WERI-Rb-1 (cell line): ENCODE measurements at regions not wholly inside any gene's neighbourhood (a gene's known extent, or its start where the extent isn't known, plus 50 kb on each side); places are given as distances from the start of the nearest gene placed in this dataset.

Experiments
- DNase-seq: peaks from one replicate; pipeline ENCODE4 v3.0.0-alpha.2; 2020
- H3K27ac ChIP-seq: fragments of 250-450 bp; sonication (Bioruptor Pico); 2 replicates; pipeline ENCODE4 v1.5.1; 2020; ENCODE audit warnings: mild to moderate bottlenecking, moderate library complexity
- H3K27me3 ChIP-seq: fragments of 250-450 bp; sonication (Bioruptor Pico); 2 replicates; pipeline ENCODE4 v1.5.1; 2021; ENCODE audit warnings: mild to moderate bottlenecking, low read depth, moderate library complexity; ENCODE audit not compliant: insufficient read depth, severe bottlenecking
- H3K36me3 ChIP-seq: fragments of 250-450 bp; sonication (Bioruptor Pico); 2 replicates; pipeline ENCODE4 v1.5.1; 2020; ENCODE audit warnings: mild to moderate bottlenecking, moderate library complexity
- H3K4me3 ChIP-seq: 2 replicates; pipeline ENCODE4 v1.5.1; 2011; ENCODE audit warnings: low read depth, mild to moderate bottlenecking, control low read depth, low read length
- H3K9me3 ChIP-seq: fragments of 250-450 bp; sonication (Bioruptor Pico); 2 replicates; pipeline ENCODE4 v1.5.1; 2021; ENCODE audit warnings: mild to moderate bottlenecking, moderate library complexity; ENCODE audit not compliant: severe bottlenecking
- CTCF ChIP-seq: IDR thresholded peaks from 2 replicates; pipeline ENCODE4 v1.5.1; 2011; ENCODE audit warnings: low read depth, mild to moderate bottlenecking, control low read depth, inconsistent platforms, low read length

- Histone ChIP-seq H3K27ac (no peak overlapping the region), H3K4me3 (no peak overlapping the region), H3K9me3 (no peaks in the 10 kb centered on the region), H3K27me3 (no peaks in the 10 kb centered on the region), H3K36me3 (no peaks in the 10 kb centered on the region)
- DNase-seq = no peak
- no peak for TF ChIP-seq CTCF
Observed at GRCh38 chr5:107778647-107779046, 107.9 kb upstream of the EFNA5 start.

GRCh38 chr5:107776922-107777740 lies 106.4 kb upstream of the EFNA5 start:
- no peak overlapping the region for H3K4me3 ChIP-seq
- no peaks in the 10 kb centered on the region for H3K36me3 ChIP-seq
- H3K27ac ChIP-seq = no peak overlapping the region
- H3K9me3 ChIP-seq = no peaks in the 10 kb centered on the region
- no peak for TF ChIP-seq CTCF
- DNase-seq = no peak
- H3K27me3 ChIP-seq = no peaks in the 10 kb centered on the region

- no peak overlapping the region for H3K27ac ChIP-seq
- DNase-seq = no peak
Observed at GRCh38 chr5:107776506-107776905, 105.8 kb upstream of the EFNA5 start.

GRCh38 chr5:107774316-107774715 lies 103.6 kb upstream of the EFNA5 start:
- no peak overlapping the region for H3K27ac ChIP-seq
- H3K9me3 ChIP-seq = no peaks in the 10 kb centered on the region
- TF ChIP-seq CTCF = no peak
- no peaks in the 10 kb centered on the region for H3K27me3 ChIP-seq
- no peak for DNase-seq
- H3K36me3 ChIP-seq = no peaks in the 10 kb centered on the region
- H3K4me3 ChIP-seq = no peak overlapping the region

More at GRCh38 chr5:107776506-107776905, 105.8 kb upstream of the EFNA5 start:
- H3K36me3 ChIP-seq = no peaks in the 10 kb centered on the region
- no peak for TF ChIP-seq CTCF
- no peak overlapping the region for H3K4me3 ChIP-seq
- no peaks in the 10 kb centered on the region for H3K9me3 ChIP-seq
- no peaks in the 10 kb centered on the region for H3K27me3 ChIP-seq

GRCh38 chr5:107773479-107773878 lies 102.7 kb upstream of the EFNA5 start:
- Histone ChIP-seq H3K27ac (no peak overlapping the region), H3K4me3 (no peak overlapping the region), H3K27me3 (no peaks in the 10 kb centered on the region), H3K9me3 (no peaks in the 10 kb centered on the region), H3K36me3 (no peaks in the 10 kb centered on the region)
- no peak for DNase-seq
- no peak for TF ChIP-seq CTCF
